AG09319 (cell line): ENCODE measurements at regions not wholly inside any gene's neighbourhood (a gene's known extent, or its start where the extent isn't known, plus 50 kb on each side); places are given as distances from the start of the nearest gene placed in this dataset.

Experiments
- DNase-seq: peaks from one replicate; pipeline ENCODE4 v3.0.0-alpha.2; 2010; ENCODE audit warnings: low read depth; ENCODE audit errors: extremely low read depth
- TF ChIP-seq, protein P1 (sequence below): IDR thresholded peaks from 2 replicates; pipeline ENCODE4 v1.5.1; 2011; ENCODE audit warnings: low read depth, mild to moderate bottlenecking, inconsistent platforms, low read length, moderate library complexity

DNA sequence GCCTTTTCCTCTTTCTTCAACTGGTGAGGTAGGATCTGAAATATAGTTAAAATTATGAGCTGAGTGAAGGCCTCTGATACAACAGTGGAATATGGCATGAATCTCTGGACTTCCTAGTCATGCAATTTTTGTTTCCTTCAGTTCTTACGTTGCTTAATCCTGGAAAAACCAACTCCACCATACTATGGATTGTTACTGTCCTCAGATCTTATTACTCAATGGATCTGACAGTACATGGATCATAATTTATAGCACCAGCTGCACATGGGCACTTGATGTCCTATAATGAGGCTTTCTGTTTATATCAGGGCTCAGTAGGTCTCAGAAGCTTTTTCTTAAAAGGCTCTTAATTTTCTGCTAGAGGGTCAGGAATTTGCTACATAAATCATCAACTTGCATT lies 1341.0 kb upstream of the EYS start:
- TF ChIP-seq, protein P1, sequence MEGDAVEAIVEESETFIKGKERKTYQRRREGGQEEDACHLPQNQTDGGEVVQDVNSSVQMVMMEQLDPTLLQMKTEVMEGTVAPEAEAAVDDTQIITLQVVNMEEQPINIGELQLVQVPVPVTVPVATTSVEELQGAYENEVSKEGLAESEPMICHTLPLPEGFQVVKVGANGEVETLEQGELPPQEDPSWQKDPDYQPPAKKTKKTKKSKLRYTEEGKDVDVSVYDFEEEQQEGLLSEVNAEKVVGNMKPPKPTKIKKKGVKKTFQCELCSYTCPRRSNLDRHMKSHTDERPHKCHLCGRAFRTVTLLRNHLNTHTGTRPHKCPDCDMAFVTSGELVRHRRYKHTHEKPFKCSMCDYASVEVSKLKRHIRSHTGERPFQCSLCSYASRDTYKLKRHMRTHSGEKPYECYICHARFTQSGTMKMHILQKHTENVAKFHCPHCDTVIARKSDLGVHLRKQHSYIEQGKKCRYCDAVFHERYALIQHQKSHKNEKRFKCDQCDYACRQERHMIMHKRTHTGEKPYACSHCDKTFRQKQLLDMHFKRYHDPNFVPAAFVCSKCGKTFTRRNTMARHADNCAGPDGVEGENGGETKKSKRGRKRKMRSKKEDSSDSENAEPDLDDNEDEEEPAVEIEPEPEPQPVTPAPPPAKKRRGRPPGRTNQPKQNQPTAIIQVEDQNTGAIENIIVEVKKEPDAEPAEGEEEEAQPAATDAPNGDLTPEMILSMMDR: no peak
- DNase-seq: no peak

DNA sequence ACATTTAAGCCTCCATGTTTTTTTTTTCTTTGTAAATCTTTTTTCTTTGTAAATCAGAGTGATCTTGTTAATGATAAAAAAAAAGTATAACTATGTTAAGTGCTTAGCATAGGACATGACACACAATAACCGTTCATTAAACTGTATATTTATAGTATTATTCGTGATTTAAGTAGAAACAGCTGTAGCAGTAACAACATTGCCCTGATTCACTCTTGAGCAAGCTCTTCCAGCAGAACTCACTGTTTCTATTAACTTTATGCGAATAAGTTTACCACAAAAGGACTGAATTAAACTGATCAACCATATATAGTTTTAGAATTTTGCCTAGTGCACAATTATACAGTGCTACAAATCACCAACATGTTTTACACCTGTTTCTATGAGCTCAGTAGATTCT lies 1338.0 kb upstream of the EYS start:
- TF ChIP-seq, protein P1: no peak
- DNase-seq: no peak

DNA sequence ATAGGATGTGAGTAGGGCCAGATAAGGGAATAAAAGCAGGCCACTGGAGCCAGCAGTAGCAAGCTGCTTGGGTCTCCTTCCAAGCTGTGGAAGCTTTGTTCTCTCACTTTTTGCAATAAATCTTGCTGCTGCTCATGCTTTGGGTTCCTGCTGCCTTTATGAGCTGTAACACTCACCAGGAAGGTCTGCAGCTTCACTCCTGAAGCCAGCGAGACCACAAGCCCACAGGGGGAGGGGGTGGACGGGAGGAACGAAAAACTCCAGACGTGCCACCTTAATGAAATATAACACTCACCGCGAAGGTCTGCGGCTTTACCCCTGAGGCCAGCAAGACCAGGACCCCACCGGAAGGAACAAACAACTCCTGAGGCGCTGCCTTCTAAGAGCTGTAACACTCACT lies 1324.4 kb upstream of the EYS start:
- DNase-seq: no peak
- TF ChIP-seq, protein P1: no peak

DNA sequence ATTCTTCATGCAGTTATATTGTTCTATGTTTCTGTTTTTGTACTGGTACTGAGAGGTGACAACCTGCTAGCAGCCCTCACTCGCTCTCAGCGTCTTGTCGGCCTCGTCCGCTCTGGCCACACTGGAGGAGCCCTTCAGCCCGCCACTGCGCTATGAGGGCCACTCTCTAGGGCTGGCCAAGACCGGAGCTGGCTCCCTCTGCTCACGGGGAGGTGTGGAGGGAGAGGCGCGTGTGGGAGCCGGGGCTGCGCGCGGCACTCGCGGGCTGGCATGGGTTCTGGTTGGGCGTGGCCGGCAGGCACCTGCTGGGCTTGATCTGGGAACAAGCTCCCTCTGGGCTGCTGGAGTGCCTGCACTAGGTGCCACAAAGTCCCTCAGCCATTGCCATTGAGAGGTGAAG lies 1323.8 kb upstream of the EYS start:
- DNase-seq: no peak
- TF ChIP-seq, protein P1: no peak

DNA sequence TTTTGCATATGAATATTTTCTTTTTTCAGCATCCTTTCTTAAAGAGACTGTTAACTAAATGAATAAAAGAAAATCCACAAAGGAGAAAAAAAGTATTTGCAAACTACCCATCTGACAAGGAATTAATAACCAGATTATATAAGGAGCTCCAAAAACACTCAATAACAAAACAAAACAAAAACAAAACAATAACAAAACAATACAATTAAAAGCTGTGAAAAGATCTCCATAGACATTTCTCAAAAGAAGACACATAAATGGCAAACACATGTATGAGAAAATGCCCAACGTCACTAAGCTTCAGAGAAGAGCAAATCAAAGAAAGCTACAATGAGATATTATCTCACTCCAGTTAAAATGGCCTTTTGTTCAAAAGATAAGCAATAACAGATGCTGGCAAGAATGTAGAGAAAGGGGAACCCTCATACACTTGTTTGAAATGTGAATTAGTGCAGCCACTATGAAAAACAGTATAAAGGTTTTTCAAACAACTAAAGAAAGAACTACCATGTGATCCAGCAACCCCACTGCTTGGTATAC lies 1310.0 kb upstream of the EYS start:
- TF ChIP-seq, protein P1: no peak
- DNase-seq: no peak

DNA sequence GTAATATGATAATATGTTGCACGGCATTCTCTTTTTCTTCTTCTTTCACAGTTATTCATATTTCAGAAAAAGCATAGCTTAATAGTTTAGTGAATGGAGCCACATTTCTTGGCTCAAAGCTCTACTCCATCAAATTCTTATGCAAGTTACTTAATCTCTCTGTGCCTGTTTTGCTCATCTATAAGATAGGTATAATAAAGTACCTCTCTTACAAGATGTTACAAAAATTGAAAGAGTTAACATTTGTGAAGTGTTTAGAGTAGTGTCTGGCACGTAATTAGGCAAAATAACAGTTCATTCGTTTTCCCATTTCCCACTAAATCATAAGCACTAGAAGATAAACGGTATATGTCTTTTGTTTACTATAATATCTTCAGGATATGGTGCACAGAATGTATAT lies 1304.4 kb upstream of the EYS start:
- TF ChIP-seq, protein P1: no peak
- DNase-seq: no peak

DNA sequence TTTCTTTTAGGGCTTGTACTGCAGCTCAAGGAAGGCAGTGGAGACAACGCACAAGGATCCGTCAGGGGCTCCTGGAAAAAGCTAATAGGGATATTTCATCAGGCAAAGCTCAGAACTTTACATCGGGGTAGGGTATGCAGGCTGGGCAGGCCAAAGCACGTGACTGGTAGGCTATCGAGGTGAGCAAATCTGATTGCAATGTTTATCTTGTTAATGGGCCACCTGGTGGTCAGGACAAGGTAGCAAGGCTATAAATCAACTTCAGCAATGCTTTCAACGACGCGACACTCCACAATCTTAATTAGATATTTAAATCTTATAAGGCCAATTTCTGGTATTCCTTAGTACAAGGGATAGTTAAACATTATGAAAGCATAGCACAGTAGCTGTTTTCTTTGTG lies 1302.8 kb upstream of the EYS start:
- DNase-seq: no peak
- TF ChIP-seq, protein P1: no peak
